ENCODE measurements at regions not wholly inside any gene's neighbourhood (a gene's known extent, or its start where the extent isn't known, plus 50 kb on each side); places are given as distances from the start of the nearest gene placed in this dataset.

- TF ChIP-seq CTCF (IDR thresholded peaks at IDR 0.05; ENCODE audit: borderline replicate concordance, insufficient read depth, low read depth, low read length): no peak
- H3K4me3 ChIP-seq (ENCODE audit: low read depth, low read length): no peak overlapping the region
Observed at GRCh38 chr3:86228101-86228500, 762.8 kb downstream of the VGLL3 start.

GRCh38 chr3:86225461-86225860, 765.5 kb downstream of the VGLL3 start:
- no peak for TF ChIP-seq CTCF (IDR thresholded peaks at IDR 0.05; ENCODE audit: borderline replicate concordance, insufficient read depth, low read depth, low read length)

GRCh38 chr3:86221601-86222000, 769.3 kb downstream of the VGLL3 start:
- TF ChIP-seq CTCF (IDR thresholded peaks at IDR 0.05; ENCODE audit: borderline replicate concordance, insufficient read depth, low read depth, low read length): no peak
- H3K4me3 ChIP-seq (ENCODE audit: low read depth, low read length): no peak overlapping the region

More at GRCh38 chr3:86225461-86225860, 765.5 kb downstream of the VGLL3 start:
- no peak overlapping the region for H3K4me3 ChIP-seq (ENCODE audit: low read depth, low read length)

- no peak overlapping the region for H3K4me3 ChIP-seq (ENCODE audit: low read depth, low read length)
- TF ChIP-seq CTCF (IDR thresholded peaks at IDR 0.05; ENCODE audit: borderline replicate concordance, insufficient read depth, low read depth, low read length): no peak
Observed at GRCh38 chr3:86208772-86209171, 782.2 kb downstream of the VGLL3 start.

GRCh38 chr3:86182606-86183005, 808.3 kb downstream of the VGLL3 start:
- no peak overlapping the region for H3K4me3 ChIP-seq (ENCODE audit: low read depth, low read length)
- TF ChIP-seq CTCF (IDR thresholded peaks at IDR 0.05; ENCODE audit: borderline replicate concordance, insufficient read depth, low read depth, low read length): no peak

- TF ChIP-seq CTCF (IDR thresholded peaks at IDR 0.05; ENCODE audit: borderline replicate concordance, insufficient read depth, low read depth, low read length): no peak
- H3K4me3 ChIP-seq (ENCODE audit: low read depth, low read length): no peak overlapping the region
Observed at GRCh38 chr3:86180696-86181095, 810.3 kb downstream of the VGLL3 start.

- H3K4me3 ChIP-seq (ENCODE audit: low read depth, low read length): no peak overlapping the region
- TF ChIP-seq CTCF (IDR thresholded peaks at IDR 0.05; ENCODE audit: borderline replicate concordance, insufficient read depth, low read depth, low read length): no peak
Observed at GRCh38 chr3:86178095-86178494, 812.9 kb downstream of the VGLL3 start.
